Right lobe of liver (tissue), 6 donors: ENCODE measurements at regions not wholly inside any gene's neighbourhood (a gene's known extent, or its start where the extent isn't known, plus 50 kb on each side); places are given as distances from the start of the nearest gene placed in this dataset.

ENCODE experiments used
- ATAC-seq, 4 donors: fragments of 200-7000 bp; cut with Tn5 transposase; one replicate each; pipeline ENCODE4 v1.9.1; 2020; ENCODE audit warnings: mild to moderate bottlenecking in 4 of 4, moderate library complexity in 4 of 4
- DNase-seq, 3 donors: peaks; one replicate each; pipeline ENCODE4 v3.0.0-alpha.2; 2020
- H3K27ac ChIP-seq, 3 donors: fragments of 200-600 bp; one replicate each; pipeline ENCODE4 v1.8.0; 2022
- H3K27me3 ChIP-seq, 2 donors: fragments of 200-600 bp; one replicate each; pipeline ENCODE4 v1.8.0; 2022
- H3K36me3 ChIP-seq, 4 donors: fragments of 200-600 bp; sonication (generic) in 1 of 4; one replicate each; pipeline versions ENCODE4 v1.5.1 to v1.8.0; 2017 to 2022; ENCODE audit warnings: control low read depth in 1 of 4
- H3K4me1 ChIP-seq, 4 donors: fragments of 200-600 bp; sonication (generic) in 1 of 4; one replicate each; pipeline versions ENCODE4 v1.5.1 to v1.8.0; 2017 to 2022; ENCODE audit warnings: control low read depth in 1 of 4
- H3K4me3 ChIP-seq, 3 donors: fragments of 200-600 bp; one replicate each; pipeline ENCODE4 v1.8.0; 2022
- H3K9me3 ChIP-seq, 4 donors: fragments of 200-600 bp; sonication (generic) in 1 of 4; one replicate each; pipeline versions ENCODE4 v1.5.1 to v1.8.0; 2017 to 2022; ENCODE audit warnings: control low read depth in 1 of 4
- POLR2A ChIP-seq: fragments of 450-650 bp; IDR thresholded peaks from one replicate; pipeline ENCODE4 v1.6.1; 2017; ENCODE audit warnings: antibody characterized with exemption, mild to moderate bottlenecking
- WGBS: methylation state at CpG from one replicate; pipeline ENCODE4 v1.1.6; 2018; ENCODE audit warnings: low coverage, low lambda C conversion rate; ENCODE audit not compliant: insufficient coverage; ENCODE audit errors: missing lambda C conversion rate; 5-methylcytosine and 5-hydroxymethylcytosine counted together
- intact Hi-C, 2 donors: fragments of 100-400 bp; cut with DNase I; formaldehyde crosslinking; loops; one replicate each; pipeline versions ENCODE4 v1.11.2 to v1.14.1; 2022
- TF ChIP-seq, protein P1 (sequence below), 4 donors: fragments of 200-600 bp in 3 of 4; fragments of 450-650 bp in 1 of 4; IDR thresholded peaks; one replicate each; pipeline versions ENCODE4 v1.5.1 to v1.8.0; 2016 to 2022; ENCODE audit warnings: antibody characterized with exemption in 4 of 4, mild to moderate bottlenecking in 2 of 4
- donor health status: DM: no; HTN: yes; CAD: no.
- donor health status: DM: no; HTN: no; CAD: no.
- donor health status: DM: no; HTN: no; CAD: no.
- donor health status: DM: no; HTN: yes; CAD: no.
- donor health status: DM: no; HTN: yes; CAD: no.

DNA sequence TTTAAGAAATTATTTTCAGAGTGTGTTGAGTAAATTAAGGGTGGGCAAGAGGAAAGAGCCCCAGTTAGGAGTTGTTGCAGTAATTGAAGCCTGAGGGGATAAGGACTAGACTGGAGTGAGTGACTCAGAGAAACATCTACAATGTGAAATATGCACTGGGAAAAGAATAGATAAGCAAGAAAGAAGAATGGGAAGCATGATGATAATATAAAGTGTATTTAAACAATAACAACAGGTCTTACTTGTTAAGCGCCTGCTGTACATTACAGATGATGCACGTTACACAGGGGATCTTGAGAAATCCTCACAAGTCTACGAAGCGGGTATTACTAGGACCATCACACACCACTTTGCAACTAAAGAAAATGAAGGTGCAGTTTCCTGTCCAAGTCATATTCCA is 73.6 kb upstream of the STK17B start:
- DNase-seq = no peak
- intact Hi-C loops = no loop called here
- H3K4me1 ChIP-seq = no peaks in the 10 kb centered on the region
- no peaks in the 10 kb centered on the region for H3K27me3 ChIP-seq
- H3K9me3 ChIP-seq = no peaks in the 10 kb centered on the region
- H3K4me3 ChIP-seq = no peak overlapping the region
- no peaks in the 10 kb centered on the region for H3K36me3 ChIP-seq
- TF ChIP-seq, protein P1, sequence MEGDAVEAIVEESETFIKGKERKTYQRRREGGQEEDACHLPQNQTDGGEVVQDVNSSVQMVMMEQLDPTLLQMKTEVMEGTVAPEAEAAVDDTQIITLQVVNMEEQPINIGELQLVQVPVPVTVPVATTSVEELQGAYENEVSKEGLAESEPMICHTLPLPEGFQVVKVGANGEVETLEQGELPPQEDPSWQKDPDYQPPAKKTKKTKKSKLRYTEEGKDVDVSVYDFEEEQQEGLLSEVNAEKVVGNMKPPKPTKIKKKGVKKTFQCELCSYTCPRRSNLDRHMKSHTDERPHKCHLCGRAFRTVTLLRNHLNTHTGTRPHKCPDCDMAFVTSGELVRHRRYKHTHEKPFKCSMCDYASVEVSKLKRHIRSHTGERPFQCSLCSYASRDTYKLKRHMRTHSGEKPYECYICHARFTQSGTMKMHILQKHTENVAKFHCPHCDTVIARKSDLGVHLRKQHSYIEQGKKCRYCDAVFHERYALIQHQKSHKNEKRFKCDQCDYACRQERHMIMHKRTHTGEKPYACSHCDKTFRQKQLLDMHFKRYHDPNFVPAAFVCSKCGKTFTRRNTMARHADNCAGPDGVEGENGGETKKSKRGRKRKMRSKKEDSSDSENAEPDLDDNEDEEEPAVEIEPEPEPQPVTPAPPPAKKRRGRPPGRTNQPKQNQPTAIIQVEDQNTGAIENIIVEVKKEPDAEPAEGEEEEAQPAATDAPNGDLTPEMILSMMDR (IDR thresholded peaks at IDR 0.05) = no peak
- no peak for TF ChIP-seq POLR2A
- ATAC-seq = no peak
- WGBS = 93% methylated on average over 4 of the region's 4 CpGs
- H3K27ac ChIP-seq = no peak overlapping the region

DNA sequence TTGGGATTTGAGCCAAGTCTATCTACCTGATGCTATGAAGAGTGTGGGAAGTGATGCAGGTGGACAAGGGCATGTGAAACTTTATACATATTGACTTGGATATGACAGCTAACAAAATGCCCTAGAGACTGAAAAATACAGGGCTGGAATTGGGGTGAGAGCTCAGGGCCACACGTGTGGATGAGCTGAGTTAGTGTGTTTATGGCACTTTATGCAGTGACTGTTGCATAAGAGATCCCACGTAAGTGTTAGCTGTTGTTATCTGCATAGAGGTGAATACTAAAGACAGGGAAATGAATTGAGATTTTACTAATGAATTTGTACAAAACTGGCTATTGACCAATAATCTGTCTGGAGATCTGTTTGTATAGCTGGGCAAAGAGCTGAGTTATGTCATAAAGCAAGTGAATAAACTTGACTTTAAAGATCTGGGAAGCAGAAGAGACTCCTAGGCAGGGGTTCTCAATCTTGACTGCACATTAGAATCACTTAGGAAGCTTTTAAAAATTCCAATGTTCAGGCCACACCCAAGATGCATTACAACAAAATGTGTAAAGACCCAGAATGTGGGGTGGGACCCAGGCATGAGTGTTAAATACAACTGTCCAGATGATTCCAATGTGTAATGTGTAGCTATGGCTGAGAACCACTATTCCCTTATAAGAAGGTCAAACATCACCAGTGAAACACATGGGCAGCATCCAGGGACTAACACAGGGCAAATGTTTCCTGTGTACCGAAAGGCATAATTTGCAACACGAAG is 74.2 kb upstream of the STK17B start:
- H3K27me3 ChIP-seq = no peaks in the 10 kb centered on the region
- no peak for ATAC-seq
- no peak for DNase-seq
- no peaks in the 10 kb centered on the region for H3K4me1 ChIP-seq
- intact Hi-C loops = no loop called here
- no peak overlapping the region for H3K4me3 ChIP-seq
- H3K27ac ChIP-seq = no peak overlapping the region
- TF ChIP-seq, protein P1 (IDR thresholded peaks at IDR 0.05) = no peak
- no peak for TF ChIP-seq POLR2A
- 70% methylated on average over 3 of the region's 4 CpGs for WGBS
- no peaks in the 10 kb centered on the region for H3K36me3 ChIP-seq
- H3K9me3 ChIP-seq = no peaks in the 10 kb centered on the region

DNA sequence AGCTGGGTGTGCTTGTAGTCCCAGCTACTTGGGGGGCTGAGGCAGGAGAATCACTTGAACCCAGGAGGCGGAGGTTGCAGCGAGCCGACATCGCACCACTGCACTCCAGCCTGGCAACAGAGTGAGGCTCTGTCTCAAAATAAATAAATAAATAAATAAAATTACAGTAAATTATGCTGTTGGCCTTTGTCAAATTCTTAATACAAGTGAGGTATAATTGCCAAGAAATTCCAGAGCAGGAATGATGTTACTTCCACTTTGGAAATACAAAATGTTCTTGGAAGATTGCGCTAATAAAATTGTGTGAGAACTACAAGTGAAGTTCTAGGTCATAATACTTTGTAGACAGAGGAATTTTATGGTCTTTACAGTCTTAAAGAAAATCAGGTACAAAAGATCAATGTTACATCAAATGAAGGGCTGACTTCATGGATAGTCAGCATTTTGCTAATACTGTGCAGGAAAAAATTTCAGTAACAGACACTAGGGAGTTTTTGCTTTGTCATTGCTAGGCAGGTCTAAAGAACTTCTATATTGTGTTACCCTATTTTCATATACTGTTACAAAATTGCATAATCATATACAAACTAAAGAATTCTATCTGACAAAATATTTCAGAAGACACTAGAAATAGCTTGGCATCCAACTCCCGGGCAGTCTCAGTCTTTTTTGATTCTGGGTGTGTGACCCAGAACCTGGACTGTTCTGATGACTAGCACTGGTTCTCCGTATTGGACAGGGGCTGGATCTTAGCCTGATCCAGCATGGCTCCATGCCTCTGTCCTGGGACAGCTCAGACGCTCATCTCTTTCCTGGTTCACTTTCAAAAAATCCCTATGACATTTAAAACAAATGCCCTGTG is 76.0 kb upstream of the STK17B start:
- intact Hi-C loops = no loop called here
- Histone ChIP-seq H3K27ac (no peak overlapping the region), H3K27me3 (no peaks in the 10 kb centered on the region), H3K36me3 (no peaks in the 10 kb centered on the region), H3K4me1 (no peaks in the 10 kb centered on the region), H3K9me3 (no peaks in the 10 kb centered on the region), H3K4me3 (no peak overlapping the region)
- no peak for ATAC-seq
- no peak for TF ChIP-seq POLR2A
- TF ChIP-seq, protein P1 (IDR thresholded peaks at IDR 0.05) = no peak
- no peak for DNase-seq
- 82% methylated on average over 7 of the region's 8 CpGs for WGBS

DNA sequence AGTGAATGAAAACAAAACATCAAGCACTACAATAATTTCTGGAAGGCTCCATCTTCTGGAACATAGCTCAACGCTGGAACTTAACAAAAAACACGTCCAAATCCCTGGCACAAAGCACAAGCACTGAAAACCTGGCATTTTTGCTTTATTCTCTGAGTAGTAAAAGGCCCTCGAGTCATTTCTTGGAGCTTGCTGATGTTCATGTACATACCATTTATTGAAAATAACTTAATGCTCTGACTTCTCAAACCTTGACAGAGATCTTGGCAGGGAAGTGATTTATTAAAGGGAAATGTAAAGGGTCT is 76.5 kb upstream of the STK17B start:
- ATAC-seq (no peak), DNase-seq (no peak)
- H3K36me3 ChIP-seq = no peaks in the 10 kb centered on the region
- no peaks in the 10 kb centered on the region for H3K4me1 ChIP-seq
- no peaks in the 10 kb centered on the region for H3K27me3 ChIP-seq
- no peak overlapping the region for H3K4me3 ChIP-seq
- H3K9me3 ChIP-seq = no peaks in the 10 kb centered on the region
- TF ChIP-seq, protein P1 (IDR thresholded peaks at IDR 0.05) = no peak
- TF ChIP-seq POLR2A = no peak
- no peak overlapping the region for H3K27ac ChIP-seq
- WGBS = 74% methylated on average over 3 of the region's 3 CpGs
- intact Hi-C loops = no loop called here
